ENCODE measurements at regions not wholly inside any gene's neighbourhood (a gene's known extent, or its start where the extent isn't known, plus 50 kb on each side); places are given as distances from the start of the nearest gene placed in this dataset.

GRCh38 chr2:122883849-122884248 lies 1128.4 kb downstream of the TSN start:
- no peak overlapping the region for H3K4me3 ChIP-seq (ENCODE audit: low read depth, low read length)
- TF ChIP-seq, protein P1, sequence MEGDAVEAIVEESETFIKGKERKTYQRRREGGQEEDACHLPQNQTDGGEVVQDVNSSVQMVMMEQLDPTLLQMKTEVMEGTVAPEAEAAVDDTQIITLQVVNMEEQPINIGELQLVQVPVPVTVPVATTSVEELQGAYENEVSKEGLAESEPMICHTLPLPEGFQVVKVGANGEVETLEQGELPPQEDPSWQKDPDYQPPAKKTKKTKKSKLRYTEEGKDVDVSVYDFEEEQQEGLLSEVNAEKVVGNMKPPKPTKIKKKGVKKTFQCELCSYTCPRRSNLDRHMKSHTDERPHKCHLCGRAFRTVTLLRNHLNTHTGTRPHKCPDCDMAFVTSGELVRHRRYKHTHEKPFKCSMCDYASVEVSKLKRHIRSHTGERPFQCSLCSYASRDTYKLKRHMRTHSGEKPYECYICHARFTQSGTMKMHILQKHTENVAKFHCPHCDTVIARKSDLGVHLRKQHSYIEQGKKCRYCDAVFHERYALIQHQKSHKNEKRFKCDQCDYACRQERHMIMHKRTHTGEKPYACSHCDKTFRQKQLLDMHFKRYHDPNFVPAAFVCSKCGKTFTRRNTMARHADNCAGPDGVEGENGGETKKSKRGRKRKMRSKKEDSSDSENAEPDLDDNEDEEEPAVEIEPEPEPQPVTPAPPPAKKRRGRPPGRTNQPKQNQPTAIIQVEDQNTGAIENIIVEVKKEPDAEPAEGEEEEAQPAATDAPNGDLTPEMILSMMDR (IDR thresholded peaks at IDR 0.05; ENCODE audit: low read depth, low read length) = no peak
- DNase-seq (ENCODE audit: low read depth, low spot score) = no peak
- in situ Hi-C loops (cut with HindIII; ENCODE audit: low sequenced_read_pairs) = no loop called here

DNA sequence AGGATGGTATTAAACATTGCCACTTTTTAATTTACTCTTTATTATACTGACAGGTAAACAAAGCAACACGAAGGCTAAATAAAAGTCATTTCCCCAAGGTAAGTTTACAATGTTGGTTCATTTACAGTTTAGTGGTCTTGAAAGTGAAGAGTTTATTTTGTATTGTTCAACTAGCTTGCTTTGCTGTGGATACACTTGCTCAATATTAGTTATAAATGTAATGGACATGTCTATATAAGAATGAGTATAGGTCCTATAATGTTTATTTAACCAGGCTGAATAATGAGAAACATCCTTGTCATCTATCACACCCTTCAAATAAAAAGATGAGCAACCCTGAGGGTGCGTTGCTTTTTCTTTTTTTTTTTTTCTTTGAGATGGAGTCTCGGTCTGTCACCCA lies 1129.4 kb downstream of the TSN start:
- DNase-seq (ENCODE audit: low read depth, low spot score) = no peak
- in situ Hi-C loops (cut with HindIII; ENCODE audit: low sequenced_read_pairs) = no loop called here

DNA sequence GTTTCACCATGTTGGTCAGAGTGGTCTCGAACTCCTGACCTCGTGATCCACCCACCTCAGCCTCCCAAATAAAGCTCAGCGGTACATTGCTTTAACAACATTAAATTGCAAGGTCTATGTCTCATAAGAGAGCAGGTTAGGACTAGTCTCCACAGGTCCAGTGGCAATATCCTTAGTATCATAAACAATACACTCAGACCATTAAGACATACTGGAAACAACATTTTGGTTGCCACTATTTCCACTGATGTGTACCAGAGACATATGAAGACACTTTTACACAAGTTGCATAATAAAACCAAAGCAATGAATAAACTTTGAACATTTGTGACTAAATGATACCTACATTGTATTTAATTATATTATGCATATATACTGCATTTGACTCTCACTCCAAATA lies 1130.0 kb downstream of the TSN start:
- in situ Hi-C loops (cut with HindIII; ENCODE audit: low sequenced_read_pairs) = no loop called here
- DNase-seq (ENCODE audit: low read depth, low spot score) = no peak
- no peak overlapping the region for H3K4me3 ChIP-seq (ENCODE audit: low read depth, low read length)
- TF ChIP-seq, protein P1 (IDR thresholded peaks at IDR 0.05; ENCODE audit: low read depth, low read length) = no peak

More for the DNA sequence above, 1129.4 kb downstream of the TSN start:
- H3K4me3 ChIP-seq (ENCODE audit: low read depth, low read length) = no peak overlapping the region
- TF ChIP-seq, protein P1 (IDR thresholded peaks at IDR 0.05; ENCODE audit: low read depth, low read length) = no peak

GRCh38 chr2:122886479-122887145 lies 1131.2 kb downstream of the TSN start:
- DNase-seq (ENCODE audit: low read depth, low spot score) = no peak
- in situ Hi-C loops (cut with HindIII; ENCODE audit: low sequenced_read_pairs) = no loop called here
- no peak overlapping the region for H3K4me3 ChIP-seq (ENCODE audit: low read depth, low read length)
- TF ChIP-seq, protein P1 (IDR thresholded peaks at IDR 0.05; ENCODE audit: low read depth, low read length) = no peak

DNA sequence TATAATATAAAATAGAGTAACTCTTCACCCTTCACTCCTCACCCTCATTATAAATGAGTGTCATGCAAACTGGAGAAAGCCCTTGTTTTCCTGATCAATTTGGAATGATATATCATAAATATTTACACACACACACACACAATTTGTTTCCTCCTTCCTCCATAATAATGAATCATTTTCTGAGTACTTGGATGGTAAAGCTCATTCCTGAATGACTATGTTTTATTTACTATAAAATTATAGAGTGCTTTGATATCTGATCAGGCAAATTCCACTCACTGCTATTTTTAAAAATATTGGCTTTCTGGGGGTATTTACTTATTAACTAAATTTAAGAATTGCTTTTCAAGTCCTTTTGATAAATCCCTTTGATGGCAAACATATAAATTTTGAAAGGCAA lies 1125.5 kb upstream of the CNTNAP5 start:
- no peak for DNase-seq (ENCODE audit: low read depth, low spot score)
- TF ChIP-seq, protein P1 (IDR thresholded peaks at IDR 0.05; ENCODE audit: low read depth, low read length) = no peak
- in situ Hi-C loops (cut with HindIII; ENCODE audit: low sequenced_read_pairs) = no loop called here
- H3K4me3 ChIP-seq (ENCODE audit: low read depth, low read length) = no peak overlapping the region

GRCh38 chr2:122905431-122905830 lies 1119.7 kb upstream of the CNTNAP5 start:
- DNase-seq (ENCODE audit: low read depth, low spot score) = no peak
- in situ Hi-C loops (cut with HindIII; ENCODE audit: low sequenced_read_pairs) = no loop called here
- H3K4me3 ChIP-seq (ENCODE audit: low read depth, low read length) = no peak overlapping the region
- TF ChIP-seq, protein P1 (IDR thresholded peaks at IDR 0.05; ENCODE audit: low read depth, low read length) = no peak

Measured in astrocyte of the spinal cord (primary cell).